BJ (cell line): ENCODE measurements at regions not wholly inside any gene's neighbourhood (a gene's known extent, or its start where the extent isn't known, plus 50 kb on each side); places are given as distances from the start of the nearest gene placed in this dataset.
A peak's percentile ranks its signal among the peaks of the same experiment; 100 is the strongest.

Experiments
- CTCF ChIA-PET: fragments of 350-600 bp; formaldehyde crosslinking; extraction: SDS; loops from one replicate; lab custom pipeline; 2021; ENCODE audit warnings: antibody characterized with exemption, inconsistent platforms; lab: Yijun Ruan, JAX
- POLR2A ChIA-PET: fragments of 300-600 bp; sonication (Branson Sonifier 250); formaldehyde crosslinking; extraction: SDS; loops from one replicate; lab custom pipeline; 2021; ENCODE audit warnings: antibody characterized with exemption; lab: Charles Lee
- DNase-seq: peaks from one replicate; pipeline ENCODE4 v3.0.0-alpha.2; 2011; ENCODE audit warnings: low read depth
- H3K27me3 ChIP-seq: 2 replicates; pipeline ENCODE4 v1.6.0; 2011; ENCODE audit warnings: low read length; ENCODE audit not compliant: control insufficient read depth, insufficient read depth
- H3K36me3 ChIP-seq: 2 replicates; pipeline ENCODE4 v1.5.1; 2011; ENCODE audit warnings: low read length; ENCODE audit not compliant: control insufficient read depth, insufficient read depth
- H3K4me3 ChIP-seq: 2 replicates; pipeline ENCODE4 v1.5.1; 2011; ENCODE audit warnings: low read depth, mild to moderate bottlenecking, control low read depth, low read length
- TF ChIP-seq, protein P1 (sequence below): IDR thresholded peaks from 2 replicates; pipeline ENCODE4 v1.5.1; 2011; ENCODE audit warnings: low read depth, mild to moderate bottlenecking, control low read depth, inconsistent platforms, low read length, moderate library complexity; ENCODE audit not compliant: insufficient read depth

DNA sequence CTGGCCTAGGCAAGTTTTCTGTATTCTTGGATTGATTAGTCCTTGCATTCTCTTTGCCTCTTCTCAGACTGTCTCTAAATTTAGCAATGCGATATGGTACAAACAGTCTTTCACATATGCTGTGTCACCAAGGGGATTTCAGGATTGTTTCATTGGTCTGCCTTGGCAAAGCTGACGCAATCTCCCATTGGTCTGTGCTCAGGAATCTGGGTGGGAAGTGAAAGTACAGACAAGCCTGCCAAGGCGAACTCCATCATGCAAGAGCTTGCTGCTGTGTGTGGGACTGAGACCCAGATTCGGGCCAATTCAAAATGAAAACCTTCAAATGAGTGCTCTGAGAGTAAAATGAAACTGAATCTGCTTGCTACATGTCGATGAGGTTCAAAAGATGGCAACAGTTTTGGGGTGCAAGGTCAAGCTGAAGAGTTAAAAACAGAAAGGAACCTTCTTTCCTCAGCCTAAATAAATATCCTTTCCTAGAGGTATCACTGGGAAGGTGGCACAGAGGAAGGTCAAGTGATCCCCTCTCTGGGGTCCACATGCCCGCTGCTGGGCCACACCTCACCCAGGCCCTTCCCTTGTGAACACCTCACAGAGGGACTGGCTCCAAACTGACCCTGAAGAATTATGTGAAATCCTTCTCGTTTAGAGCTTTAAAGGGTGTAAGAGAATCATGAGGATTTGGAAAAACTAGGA lies 198.8 kb upstream of the PREP start:
- Histone ChIP-seq H3K36me3 (no peaks in the 10 kb centered on the region), H3K27me3 (no peaks in the 10 kb centered on the region), H3K4me3 (no peak overlapping the region)
- TF ChIP-seq, protein P1, sequence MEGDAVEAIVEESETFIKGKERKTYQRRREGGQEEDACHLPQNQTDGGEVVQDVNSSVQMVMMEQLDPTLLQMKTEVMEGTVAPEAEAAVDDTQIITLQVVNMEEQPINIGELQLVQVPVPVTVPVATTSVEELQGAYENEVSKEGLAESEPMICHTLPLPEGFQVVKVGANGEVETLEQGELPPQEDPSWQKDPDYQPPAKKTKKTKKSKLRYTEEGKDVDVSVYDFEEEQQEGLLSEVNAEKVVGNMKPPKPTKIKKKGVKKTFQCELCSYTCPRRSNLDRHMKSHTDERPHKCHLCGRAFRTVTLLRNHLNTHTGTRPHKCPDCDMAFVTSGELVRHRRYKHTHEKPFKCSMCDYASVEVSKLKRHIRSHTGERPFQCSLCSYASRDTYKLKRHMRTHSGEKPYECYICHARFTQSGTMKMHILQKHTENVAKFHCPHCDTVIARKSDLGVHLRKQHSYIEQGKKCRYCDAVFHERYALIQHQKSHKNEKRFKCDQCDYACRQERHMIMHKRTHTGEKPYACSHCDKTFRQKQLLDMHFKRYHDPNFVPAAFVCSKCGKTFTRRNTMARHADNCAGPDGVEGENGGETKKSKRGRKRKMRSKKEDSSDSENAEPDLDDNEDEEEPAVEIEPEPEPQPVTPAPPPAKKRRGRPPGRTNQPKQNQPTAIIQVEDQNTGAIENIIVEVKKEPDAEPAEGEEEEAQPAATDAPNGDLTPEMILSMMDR = no peak
- CTCF ChIA-PET = no interaction called here
- POLR2A ChIA-PET = no interaction called here
- DNase-seq = peak; percentile 95

DNA sequence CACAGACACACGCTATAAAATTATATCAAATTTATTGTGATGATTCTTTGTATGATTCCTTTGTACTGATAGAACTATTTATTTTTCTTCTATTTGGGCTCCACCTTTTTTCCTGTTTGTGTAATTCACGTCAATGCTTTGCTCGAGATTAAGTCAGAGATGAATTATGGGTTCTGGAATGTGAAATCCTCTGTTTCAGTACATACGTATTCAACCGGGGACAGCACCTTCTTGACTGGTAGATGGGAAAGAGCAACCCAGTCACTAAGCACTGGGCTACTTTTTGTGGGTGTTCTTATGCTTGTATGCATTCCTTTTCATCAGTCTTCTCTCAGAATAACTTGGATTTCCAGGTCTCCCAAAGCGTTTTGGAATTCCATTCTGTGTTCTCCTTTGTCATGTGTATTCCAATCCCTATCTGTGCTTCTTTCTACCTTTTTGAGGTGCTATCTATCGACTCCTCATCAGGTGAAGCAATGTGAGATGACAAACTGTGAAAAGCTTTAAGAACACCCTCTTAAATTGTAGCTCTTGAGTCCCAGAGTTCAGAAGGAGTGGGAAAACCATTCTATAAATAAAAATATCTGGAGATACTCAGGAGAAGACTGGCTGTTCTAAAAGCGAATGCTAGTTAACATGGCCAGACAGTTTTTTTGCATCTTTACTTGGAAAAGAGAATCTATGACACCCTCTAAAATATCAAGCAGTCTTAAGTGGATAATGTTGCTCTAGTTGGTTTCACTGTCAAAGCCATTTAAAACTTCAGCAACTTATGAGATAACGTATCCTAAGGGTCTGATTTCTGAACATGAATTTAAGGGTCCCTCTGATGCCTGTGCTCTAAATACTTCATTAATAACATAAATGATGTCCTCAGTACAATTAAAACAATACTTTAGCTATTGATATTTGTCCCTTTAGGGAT lies 197.7 kb upstream of the PREP start:
- ChIA-PET POLR2A (no interaction called here), CTCF (no interaction called here)
- no peaks in the 10 kb centered on the region for H3K27me3 ChIP-seq
- TF ChIP-seq, protein P1 = no peak
- no peak for DNase-seq
- no peak overlapping the region for H3K4me3 ChIP-seq
- no peaks in the 10 kb centered on the region for H3K36me3 ChIP-seq

DNA sequence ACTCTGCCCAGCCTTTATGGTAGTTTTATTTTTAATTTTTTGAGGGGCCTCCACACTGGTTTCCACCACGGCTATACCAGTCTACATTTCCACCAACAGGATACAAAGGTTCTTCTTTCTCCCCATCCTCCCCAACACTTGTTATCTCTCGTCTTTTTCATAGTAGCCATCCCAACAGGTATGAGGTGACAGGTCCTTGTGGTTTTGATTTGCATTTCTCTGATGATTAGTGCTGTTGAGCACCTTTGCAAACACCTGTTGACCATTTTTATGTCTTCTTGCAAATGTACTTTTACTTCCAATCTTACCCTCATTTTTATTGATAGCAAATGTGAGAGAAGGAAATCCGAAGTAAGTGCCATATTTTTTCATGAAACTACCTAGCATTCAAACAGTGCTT lies 195.4 kb upstream of the PREP start:
- ChIA-PET POLR2A (no interaction called here), CTCF (no interaction called here)
- Histone ChIP-seq H3K27me3 (no peaks in the 10 kb centered on the region), H3K4me3 (no peak overlapping the region), H3K36me3 (no peaks in the 10 kb centered on the region)
- TF ChIP-seq, protein P1 = no peak
- no peak for DNase-seq

DNA sequence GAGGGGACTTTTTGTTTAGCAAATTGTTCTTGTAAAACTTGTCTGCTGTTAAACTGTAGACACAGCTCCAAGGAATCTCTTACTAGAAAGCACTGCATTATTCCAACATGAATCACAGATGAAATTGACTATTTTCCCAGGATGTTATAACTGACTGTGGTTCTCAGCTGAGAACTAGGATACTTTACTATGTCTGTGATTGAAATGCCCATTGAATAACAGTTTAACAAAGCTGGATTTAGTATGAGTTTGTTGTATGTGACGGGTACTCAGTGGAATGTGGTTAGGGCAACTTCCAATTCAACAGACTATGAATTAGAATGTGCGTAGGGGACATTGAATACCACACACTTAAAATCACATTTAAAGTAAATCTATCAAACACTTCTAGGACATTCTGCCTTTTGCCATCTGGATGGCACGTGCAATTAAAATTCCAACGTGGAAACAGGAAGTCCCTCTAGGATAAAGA lies 193.4 kb upstream of the PREP start:
- Histone ChIP-seq H3K27me3 (no peaks in the 10 kb centered on the region), H3K36me3 (no peaks in the 10 kb centered on the region), H3K4me3 (no peak overlapping the region)
- POLR2A ChIA-PET = no interaction called here
- peak; percentile 100 for DNase-seq
- CTCF ChIA-PET = no interaction called here
- TF ChIP-seq, protein P1 = no peak

DNA sequence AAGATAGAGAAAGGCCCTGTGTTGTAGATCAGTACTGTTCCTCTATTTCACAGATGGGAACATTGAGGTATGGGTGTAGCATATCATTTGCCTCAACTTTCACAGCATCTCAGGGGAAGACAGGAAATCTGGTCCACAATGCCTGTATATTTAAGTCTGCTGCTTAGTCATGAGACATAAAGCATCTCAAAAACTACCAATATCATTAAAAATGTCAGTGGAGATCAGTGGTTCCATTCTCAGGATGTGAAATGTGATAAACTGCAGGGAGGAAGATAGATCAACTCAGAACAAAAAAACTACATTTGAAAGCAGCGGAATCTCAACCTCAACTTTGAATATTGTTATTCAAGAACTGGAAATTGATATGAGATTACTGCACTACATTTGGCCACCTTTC lies 192.9 kb upstream of the PREP start:
- Histone ChIP-seq H3K36me3 (no peaks in the 10 kb centered on the region), H3K27me3 (no peaks in the 10 kb centered on the region), H3K4me3 (no peak overlapping the region)
- TF ChIP-seq, protein P1 = no peak
- DNase-seq = no peak
- POLR2A ChIA-PET = no interaction called here
- CTCF ChIA-PET = no interaction called here
